HL-60 (cell line): ENCODE measurements at regions not wholly inside any gene's neighbourhood (a gene's known extent, or its start where the extent isn't known, plus 50 kb on each side); places are given as distances from the start of the nearest gene placed in this dataset.

ENCODE experiments used
- DNase-seq, 2 experiments: peaks; one replicate each; pipeline ENCODE4 v3.0.0-alpha.2; 2010 to 2020; ENCODE audit warnings: low read depth in 1 of 2, low spot score in 1 of 2
- H3K27ac ChIP-seq: fragments of 250-450 bp; sonication (Bioruptor Pico); replicated peaks from 2 replicates; pipeline ENCODE4 v1.5.1; 2020; ENCODE audit warnings: mild to moderate bottlenecking, moderate library complexity
- H3K27me3 ChIP-seq: fragments of 250-450 bp; sonication (Bioruptor Pico); 2 replicates; pipeline ENCODE4 v1.5.1; 2021; ENCODE audit warnings: mild to moderate bottlenecking, moderate library complexity; ENCODE audit not compliant: insufficient read depth, poor library complexity, severe bottlenecking
- H3K4me3 ChIP-seq: replicated peaks from 2 replicates; pipeline ENCODE4 v1.5.1; 2011; ENCODE audit warnings: mild to moderate bottlenecking, control low read depth, low read length; ENCODE audit not compliant: insufficient read depth
- CTCF ChIP-seq: IDR thresholded peaks from one replicate; pipeline ENCODE4 v1.5.1; 2011; ENCODE audit warnings: low read length, control low read depth, inconsistent platforms; ENCODE audit not compliant: insufficient read depth
- GABPA ChIP-seq: IDR thresholded peaks from 2 replicates; pipeline ENCODE4 v1.6.1; 2012; ENCODE audit warnings: low read depth
- POLR2AphosphoS5 ChIP-seq: IDR thresholded peaks from 2 replicates; pipeline ENCODE4 v1.6.1; 2012; ENCODE audit warnings: low read depth
- REST ChIP-seq: IDR thresholded peaks from 2 replicates; pipeline ENCODE4 v1.6.1; 2012; ENCODE audit warnings: low read depth; ENCODE audit not compliant: insufficient replicate concordance
- SPI1 ChIP-seq: IDR thresholded peaks from 2 replicates; pipeline ENCODE4 v1.6.1; 2012; ENCODE audit warnings: low read depth, mild to moderate bottlenecking, borderline replicate concordance

- DNase-seq: no peak
- no peak for TF ChIP-seq REST
- no peak for TF ChIP-seq GABPA
- TF ChIP-seq POLR2AphosphoS5: no peak
- no peak for TF ChIP-seq SPI1
- no peak for TF ChIP-seq CTCF
- Histone ChIP-seq H3K4me3 (no peak overlapping the region), H3K27ac (no peak overlapping the region), H3K27me3 (no peaks in the 10 kb centered on the region)
These were observed 767.8 kb upstream of the LUZP2 start for GRCh38 chr11:23729088-23729487.

GRCh38 chr11:23730307-23730998 is 766.4 kb upstream of the LUZP2 start:
- Histone ChIP-seq H3K27ac (no peak overlapping the region), H3K4me3 (no peak overlapping the region), H3K27me3 (no peaks in the 10 kb centered on the region)
- no peak for DNase-seq
- TF ChIP-seq GABPA (no peak), CTCF (no peak), SPI1 (no peak), REST (no peak), POLR2AphosphoS5 (no peak)

GRCh38 chr11:23732026-23732425 is 764.8 kb upstream of the LUZP2 start:
- H3K27me3 ChIP-seq: no peaks in the 10 kb centered on the region
- no peak overlapping the region for H3K4me3 ChIP-seq
- TF ChIP-seq SPI1: no peak
- TF ChIP-seq POLR2AphosphoS5: no peak
- TF ChIP-seq CTCF: no peak
- TF ChIP-seq REST: no peak
- TF ChIP-seq GABPA: no peak
- no peak overlapping the region for H3K27ac ChIP-seq
- DNase-seq: no peak
